GM19467 (cell line): ENCODE measurements at regions not wholly inside any gene's neighbourhood (a gene's known extent, or its start where the extent isn't known, plus 50 kb on each side); places are given as distances from the start of the nearest gene placed in this dataset.

ENCODE experiments used
- ATAC-seq: cut with Tn5 transposase; IDR thresholded peaks from one replicate; pipeline ENCODE4 v1.9.1; 2021; ENCODE audit warnings: mild to moderate bottlenecking, moderate library complexity; ENCODE audit not compliant: unreplicated experiment

DNA sequence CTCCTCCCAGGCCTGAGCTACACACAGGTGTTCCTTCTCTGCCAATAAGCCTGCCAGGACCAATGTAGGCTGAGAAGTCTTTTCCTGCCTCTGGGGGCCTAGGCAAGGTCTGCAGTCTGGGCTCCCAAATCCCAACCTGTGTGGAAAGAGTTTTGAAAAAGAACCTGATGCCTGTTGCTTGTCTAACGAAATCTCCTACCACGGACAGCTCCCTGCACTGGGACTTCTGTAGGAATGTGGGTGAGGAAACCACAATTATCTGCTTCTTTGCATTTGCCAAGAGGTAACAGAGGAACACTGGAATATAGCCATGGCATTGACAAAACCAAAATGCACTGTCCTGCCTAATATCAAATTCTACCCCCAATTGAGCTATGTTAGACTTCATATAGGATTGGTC lies 877.0 kb upstream of the TMEM132C start:
- ATAC-seq: no peak

DNA sequence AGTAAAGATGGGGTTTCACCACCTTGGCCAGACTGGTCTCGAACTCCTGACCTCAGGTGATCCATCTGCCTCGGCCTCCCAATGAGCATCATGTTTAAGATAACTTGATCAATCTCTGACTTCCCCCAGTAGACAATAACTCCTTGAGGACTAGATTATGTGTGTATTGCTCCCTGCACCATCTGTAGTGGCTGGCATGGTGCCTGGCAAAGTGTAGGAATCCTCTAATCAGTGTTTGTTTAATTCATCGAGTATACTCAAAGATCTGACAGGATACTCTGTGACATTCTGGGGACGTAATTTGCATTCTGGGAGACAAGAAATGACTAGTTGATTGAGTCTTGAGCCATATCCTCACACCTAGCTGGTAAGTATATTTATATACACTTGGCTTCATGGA lies 873.5 kb upstream of the TMEM132C start:
- no peak for ATAC-seq

DNA sequence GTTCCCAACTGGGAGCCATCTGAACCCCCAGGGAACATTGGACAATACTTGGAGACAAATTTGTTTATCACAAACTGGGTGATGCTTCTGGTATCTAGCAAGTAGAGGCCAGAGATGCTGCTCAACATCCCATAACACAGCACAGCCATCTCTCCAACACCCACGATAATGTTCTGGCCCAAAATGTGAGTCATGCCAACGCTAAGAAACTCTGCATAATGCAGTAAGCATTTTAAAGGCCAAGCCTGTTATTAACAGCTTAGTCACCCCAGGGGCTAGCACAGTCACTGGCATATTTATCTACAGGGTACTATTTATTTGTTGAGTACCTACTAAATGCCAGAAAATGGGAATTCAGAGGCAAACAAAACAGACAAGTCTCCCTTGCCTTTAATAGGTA lies 873.1 kb upstream of the TMEM132C start:
- no peak for ATAC-seq

DNA sequence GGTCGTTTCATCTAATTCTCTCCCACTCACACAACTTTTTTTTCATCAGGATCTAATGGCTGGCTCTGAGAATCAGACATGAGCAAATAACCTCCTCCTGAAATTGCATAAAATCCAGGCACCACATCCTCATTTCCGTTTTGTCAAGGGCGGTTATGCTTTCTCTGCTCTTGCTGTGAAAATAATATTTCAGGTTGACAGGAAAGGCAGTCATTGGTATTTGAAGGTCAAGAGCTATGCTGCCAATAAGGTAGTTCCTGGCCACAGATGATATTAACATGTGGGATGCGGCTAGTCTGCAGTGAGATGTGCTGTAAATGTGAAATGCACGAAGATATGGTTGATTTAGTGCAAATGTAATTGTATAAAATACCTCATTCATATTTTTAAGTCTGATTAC lies 870.2 kb upstream of the TMEM132C start:
- no peak for ATAC-seq

DNA sequence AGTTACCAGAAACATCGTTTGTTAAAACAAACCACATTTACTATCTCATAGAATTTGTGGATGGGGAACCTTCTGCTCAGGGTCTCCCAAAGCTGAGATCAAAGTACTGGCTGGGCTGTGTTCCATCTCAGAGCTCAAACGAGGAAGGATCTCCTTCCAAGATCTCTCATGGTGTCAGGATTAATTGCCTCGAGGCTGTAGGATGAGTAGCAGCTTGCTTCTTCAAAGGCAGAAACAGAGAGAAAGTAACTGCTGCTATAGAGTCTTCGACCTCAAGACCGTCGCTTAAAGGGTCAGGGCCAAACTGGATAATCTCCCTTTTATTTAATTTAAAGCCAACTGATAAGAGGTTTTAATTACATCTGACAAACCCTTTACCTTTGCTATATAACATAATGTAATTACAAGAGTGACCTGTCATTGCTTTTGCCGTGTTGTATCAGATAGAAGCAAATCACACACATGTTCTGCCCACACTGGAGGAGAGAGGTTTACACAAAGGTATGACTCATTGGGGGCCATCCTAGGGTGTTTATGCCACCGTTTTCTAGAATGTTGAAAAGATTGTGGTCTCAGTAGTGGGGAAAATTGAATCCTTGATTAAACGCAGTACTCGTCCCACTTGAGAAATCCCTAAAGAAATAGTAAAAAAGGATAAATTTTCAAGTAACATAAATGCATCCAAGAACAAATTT lies 868.8 kb upstream of the TMEM132C start:
- ATAC-seq: no peak

DNA sequence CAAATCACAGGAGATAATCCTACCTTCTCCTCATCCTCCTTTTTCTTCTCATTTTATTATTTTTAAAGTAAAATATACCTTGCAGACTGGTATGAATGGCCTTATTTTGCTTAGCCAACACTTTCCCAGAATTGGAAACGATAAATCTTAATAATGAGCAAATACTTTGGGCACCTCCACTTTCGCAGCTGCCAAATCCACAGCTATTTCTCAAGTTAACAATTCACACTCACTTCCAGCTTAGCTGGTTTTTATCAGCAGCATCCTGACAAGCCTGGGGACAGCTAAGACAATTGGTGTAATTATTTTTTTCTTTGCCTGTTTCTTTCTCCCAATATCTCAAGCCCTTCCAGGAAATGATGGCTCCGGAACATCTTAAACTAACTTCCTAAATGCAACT lies 867.5 kb upstream of the TMEM132C start:
- ATAC-seq: no peak

DNA sequence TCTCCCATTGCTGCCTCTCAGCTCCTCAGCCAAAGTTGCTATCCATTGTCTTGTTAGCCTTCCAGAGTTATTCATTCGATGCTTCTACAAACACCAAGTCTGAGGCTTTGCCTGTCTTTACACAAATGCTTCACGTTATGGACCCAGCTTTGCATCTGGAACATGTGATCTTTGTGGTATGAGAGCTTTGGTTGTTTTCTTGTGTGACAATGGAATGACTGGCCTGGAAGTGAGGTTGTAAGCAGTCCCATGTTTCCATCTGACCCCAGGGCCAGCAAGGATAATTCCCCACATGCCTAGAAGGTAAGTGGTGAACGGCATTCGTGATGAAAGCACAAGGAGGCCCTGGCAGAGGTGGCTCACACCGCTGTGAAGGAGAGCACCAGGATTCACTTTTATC lies 866.7 kb upstream of the TMEM132C start:
- no peak for ATAC-seq

DNA sequence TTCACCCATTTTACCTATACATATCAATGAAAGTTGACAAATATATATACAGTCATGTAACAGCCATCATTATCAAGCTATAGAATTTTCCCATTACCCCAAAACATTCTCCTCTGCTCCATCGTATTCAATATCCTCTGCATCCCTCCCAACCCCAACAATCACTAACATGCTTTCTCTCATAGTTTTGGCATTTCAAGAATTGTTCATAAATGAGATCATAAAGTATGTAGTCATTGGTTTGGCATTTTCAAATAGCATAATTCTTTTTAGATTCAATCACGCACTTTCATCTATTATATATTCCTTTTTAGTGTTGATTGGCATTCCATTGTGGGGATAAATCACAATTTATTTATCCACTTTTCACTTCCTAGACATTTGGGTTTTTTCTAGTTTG lies 866.0 kb upstream of the TMEM132C start:
- no peak for ATAC-seq

DNA sequence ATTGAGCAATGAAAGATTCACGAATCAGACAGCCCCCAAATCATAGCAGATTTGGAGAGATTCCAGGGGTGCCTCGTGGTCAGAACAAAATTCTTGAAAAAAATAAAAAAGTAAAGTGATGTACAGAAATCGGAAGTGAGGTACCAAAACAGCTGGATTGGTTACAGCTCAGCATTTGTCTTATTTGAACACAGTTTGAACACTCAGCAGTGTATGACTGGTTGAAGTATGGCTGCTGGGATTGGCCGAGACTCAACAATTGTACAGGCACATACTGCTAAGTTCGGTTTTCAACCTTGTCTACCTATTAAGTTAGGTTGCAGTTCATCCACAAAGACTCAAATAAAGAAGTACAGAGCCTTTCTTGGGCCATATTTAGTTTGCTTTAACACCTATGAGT lies 865.4 kb upstream of the TMEM132C start:
- no peak for ATAC-seq

DNA sequence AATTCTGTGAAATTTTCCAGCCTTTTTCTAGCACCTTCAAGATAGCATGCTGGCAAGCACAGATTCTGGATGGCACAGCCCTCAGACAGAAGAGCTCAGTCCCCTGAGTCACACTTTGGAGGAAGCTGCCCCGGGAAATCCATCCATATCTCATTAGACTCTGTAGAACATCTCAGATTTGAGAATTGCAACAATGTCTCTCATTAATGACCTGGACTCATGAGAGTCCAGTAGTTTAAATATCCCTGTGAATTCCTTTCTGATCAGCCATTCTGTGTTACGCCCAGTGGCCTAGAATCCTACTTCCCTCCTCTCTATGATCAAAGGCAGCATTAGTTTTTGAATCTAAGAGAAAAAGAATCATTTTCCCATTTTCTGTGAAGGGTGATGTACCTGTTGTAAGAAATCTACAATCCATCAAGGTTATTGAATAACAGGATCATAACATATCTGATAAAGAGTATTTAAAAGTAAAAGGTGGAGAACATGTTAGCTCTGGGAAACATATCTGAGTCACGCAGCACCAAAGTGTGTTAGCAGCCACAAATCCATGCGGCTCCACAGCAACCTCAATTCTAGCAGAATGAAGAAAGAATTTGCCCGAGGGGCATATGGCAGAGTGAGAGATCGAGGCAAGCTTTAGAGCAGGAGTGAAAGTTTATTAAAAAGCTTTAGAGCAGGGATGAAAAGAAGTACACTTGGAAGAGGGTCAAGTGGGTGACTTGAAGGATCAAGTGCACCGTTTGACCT lies 855.6 kb upstream of the TMEM132C start:
- ATAC-seq: no peak

DNA sequence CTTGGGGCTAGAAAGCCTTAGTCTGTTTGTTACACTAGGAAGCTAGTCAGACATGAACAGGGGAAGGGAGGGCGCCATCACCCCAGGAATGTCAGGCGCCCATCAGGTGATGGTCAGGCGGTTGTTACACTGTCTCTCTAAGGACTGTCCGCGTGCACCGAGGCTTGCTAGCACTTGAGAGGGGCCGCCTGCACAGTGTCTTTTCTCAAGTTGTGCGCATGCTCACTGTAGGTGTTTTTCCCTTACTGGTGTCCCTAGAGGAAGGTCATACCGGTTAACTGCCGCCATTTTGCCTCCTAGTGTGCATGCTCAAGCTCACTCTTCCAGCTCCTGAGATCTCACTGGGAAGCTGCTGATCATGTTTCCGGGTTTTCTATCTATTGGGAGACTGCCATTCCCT lies 855.0 kb upstream of the TMEM132C start:
- ATAC-seq: no peak

DNA sequence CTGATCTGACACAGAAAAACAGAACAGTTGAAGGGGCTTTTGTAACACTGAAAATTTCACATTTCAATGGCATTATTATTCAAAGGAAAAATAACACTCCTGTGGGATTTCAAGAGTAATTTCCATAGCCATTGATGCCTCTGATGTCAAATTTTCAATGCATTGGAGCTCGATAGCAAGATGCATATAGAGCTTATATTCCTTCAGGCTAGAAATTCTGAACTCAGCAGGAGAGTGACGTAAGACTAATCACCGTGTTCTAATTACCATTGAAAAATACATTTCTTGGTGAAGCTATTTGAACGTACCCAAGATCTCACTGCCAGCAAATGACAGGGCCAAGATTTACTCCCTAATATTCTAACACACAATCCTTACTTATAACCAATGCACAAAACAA lies 854.1 kb upstream of the TMEM132C start:
- no peak for ATAC-seq

DNA sequence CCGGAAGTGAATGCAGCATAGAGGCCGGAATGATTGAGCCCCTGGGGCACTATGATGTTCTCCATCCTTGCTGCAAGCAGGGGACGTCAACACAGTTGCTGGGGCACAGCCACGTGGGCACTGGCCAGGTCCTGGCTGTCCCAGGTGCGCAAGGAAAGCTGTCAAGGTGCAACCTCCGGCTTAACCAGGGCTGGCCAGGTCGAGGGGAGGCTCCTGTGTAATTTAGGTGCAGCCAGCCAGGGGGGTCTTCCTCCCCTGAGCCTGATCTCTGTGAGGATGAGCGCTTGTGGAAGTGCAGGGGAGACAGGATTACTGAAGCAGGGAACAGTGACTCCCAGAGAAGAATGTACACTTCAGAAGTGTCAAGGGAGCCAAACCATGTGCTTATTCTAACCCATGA lies 852.8 kb upstream of the TMEM132C start:
- no peak for ATAC-seq

DNA sequence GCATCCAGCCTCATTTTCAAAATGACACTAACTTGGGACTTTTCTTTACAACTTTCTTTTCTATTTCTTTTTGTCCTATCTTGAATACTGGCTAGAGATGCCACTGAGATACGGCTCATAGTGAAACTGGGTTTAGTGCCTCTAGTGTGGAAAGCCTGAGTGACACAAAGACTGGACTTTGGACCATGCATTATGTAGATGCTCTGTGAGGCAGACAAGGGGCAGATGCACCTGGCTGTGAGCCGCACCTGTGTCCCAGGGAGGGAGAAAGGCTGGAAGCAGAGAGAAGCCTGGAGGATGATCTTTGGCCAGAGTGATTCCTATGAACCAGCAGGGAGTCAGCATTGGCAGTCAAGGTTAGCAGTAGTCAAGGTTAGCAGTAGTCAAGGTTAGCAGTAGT lies 852.3 kb upstream of the TMEM132C start:
- no peak for ATAC-seq

DNA sequence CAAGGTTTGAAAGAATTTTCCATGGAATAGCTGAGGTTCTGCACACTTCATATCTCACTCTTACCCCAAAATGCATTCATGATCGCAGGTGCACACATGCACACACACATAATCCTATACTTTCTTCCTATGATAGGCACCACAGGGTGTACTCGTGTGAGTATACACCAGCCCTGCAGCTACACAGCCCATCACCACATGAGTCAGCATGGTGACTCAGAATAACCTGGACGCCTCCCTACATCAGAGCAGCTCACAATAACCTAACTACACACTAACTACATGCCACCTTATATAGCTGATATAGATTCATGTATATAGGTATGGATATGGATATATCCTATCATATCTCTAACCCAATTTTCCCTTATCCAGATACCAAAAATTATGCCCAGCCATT lies 850.2 kb upstream of the TMEM132C start:
- ATAC-seq: no peak

DNA sequence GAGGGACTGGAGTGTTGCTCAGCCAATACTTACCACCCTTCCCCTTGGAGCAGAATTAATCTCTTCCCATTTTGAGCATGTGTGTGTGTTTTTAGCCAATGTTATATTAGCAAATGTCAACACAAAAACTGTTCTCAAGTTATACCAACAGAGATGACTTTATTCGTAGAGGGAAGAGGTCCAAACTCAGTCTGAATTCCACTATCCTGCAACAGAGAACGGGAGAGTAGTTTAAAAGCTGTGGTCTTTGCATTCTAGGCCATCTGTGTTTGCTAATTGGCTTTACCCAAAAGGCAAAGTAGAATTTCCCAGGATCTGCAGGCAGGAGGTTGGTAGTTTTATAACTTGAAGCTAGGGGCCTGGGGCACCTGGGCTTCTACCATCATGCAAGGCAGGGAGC lies 847.9 kb upstream of the TMEM132C start:
- no peak for ATAC-seq

DNA sequence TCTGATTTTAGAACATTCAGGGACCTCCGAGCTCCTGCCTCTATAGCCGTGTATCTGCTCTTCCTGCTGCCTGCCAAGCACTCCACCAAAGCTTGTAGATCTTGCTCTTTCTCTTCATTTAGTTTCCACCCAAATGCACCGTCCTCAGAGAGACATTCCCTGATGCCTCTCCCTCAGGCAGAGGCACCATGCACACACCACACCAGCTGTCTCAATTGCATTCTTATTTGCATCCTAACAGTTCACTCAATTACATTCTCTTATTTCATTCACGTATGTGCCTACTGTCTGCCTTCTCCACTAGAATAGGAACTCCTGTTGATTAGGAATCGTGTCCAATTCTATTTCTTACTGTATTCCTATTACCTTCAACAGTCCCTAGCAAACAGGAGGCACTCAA lies 845.4 kb upstream of the TMEM132C start:
- ATAC-seq: no peak

DNA sequence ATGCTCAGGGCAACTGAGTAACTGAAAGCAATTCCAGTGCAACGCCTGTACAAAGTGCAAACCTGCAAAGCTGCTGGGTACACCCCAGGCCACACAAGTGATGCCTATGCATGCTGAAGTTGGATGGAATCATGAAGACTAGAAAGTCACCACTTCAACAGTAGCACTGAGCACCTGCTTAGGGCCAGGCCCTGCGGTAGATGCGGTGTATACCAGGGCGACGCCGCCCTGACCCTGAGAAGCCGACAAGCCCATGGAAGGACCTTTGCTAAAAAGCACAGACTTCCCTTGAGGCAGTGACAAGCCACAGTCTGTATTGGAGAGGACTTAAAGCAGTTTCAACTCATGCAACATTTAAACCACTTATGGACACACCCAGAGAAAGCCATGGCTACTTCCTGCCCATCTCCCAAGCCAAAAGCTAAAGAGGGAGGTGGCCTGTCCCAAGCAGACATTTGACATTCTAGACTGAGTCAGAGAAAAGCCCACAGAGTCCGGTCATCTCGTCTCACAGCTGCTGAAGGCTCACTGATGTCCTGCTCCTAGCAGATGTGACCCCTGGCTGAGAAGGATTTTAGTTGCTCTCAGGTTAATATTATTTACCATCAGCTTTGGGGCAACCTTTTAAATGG lies 843.9 kb upstream of the TMEM132C start:
- no peak for ATAC-seq

DNA sequence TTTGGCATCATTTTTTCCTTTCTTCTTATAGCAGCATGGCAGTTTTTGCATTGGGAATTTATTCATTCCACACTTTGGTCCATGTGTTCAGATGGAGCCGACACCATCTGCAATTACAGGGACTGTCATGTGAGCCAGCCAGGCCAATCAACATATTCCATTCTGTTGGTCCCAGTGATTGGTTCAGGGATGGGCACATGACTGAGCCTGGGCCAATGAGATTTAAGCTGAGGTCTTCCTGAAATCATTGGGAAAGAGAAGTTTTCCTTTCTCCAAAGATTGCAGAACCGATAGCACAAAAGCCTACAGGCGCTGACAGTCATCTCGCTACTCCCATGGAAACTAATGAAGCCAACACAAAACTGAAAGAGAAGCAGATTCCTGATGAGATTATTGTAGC lies 841.5 kb upstream of the TMEM132C start:
- ATAC-seq: no peak

DNA sequence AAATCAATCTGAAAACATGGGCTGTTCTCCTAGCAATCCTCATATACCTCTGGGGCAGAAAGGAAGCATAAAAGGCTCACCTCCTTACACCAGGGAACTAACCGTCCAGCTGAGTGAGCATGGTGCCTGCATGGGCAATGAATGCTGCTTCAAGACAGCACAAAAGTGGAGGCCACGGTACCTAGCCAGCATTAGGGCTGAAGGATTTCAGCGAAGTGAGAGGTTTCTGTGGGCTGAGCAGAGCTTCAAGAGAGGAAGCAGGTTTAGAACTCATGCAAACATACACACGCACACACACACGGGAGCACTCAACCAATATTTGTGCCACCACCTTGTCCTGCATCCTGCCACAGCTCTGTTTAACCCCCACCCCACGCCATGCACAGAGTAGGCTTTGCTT lies 838.5 kb upstream of the TMEM132C start:
- ATAC-seq: no peak

DNA sequence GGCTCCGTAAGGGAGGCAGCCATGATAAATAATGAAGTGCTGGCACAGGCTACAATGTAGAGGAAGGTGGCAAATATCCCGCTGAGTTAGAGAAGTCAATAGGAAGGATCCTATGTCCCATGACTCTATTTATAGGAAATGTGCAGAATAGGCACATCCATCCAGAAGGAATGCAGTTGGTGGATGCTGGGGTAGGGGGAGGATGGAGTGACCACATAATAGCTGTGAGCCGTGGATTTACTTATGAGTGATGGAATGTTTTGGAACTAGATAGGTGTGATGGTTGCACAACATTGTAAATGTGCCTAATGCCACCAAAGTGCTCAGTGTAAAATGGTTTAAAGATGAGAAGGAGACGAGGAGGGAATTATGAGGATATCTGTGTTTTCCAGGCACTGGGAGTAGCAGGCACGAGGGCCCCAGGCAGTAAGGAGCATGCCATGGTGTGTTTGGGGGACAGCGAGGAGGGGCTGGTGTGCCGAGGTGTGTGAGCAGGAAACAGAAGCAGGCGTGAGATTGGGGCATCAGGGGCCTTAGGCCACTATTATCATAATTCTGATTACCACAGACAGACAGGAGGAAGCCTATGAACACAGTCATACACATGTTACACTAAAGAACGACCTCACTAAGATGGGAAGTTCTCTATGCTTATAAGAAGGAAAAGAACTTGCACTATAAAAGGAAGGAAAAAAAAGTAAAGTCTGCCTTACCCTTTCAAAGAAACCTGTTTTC lies 837.3 kb upstream of the TMEM132C start:
- no peak for ATAC-seq

DNA sequence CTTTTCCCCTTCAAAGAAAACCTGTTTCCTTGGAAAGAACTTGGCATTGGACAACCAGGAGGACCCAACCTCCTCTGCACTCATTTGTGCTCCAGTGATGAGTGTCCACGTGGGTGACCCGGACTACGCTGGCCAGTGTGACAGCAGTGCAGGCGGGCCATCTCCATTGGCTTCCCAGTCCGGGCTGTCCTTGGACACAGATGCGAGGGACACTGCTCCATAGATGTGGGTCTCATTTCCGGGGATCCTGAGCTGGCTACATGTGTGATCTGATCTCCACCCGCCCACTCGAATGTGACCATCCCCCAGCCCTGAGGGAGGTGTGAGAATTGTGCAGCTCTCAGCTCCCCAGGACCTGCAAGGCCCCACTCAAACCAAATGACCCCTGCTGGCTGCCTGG lies 836.6 kb upstream of the TMEM132C start:
- no peak for ATAC-seq
